Fibroblast of lung (primary cell): ENCODE measurements at regions not wholly inside any gene's neighbourhood (a gene's known extent, or its start where the extent isn't known, plus 50 kb on each side); places are given as distances from the start of the nearest gene placed in this dataset.

ENCODE experiments used
- DNase-seq, 2 donors: peaks; one replicate each; pipeline versions ENCODE4 v3.0.0 to v3.0.0-alpha.2; 2010; ENCODE audit warnings: low read depth in 2 of 2
- H2AFZ ChIP-seq: 2 replicates; pipeline ENCODE4 v1.5.1; 2012; ENCODE audit warnings: low read length, control low read depth, inconsistent platforms
- H3K27ac ChIP-seq: 2 replicates; pipeline ENCODE4 v1.5.1; 2011; ENCODE audit warnings: low read length, control low read depth; ENCODE audit not compliant: insufficient read depth
- H3K27me3 ChIP-seq: 2 replicates; pipeline ENCODE4 v1.5.1; 2011; ENCODE audit warnings: mild to moderate bottlenecking, low read length; ENCODE audit not compliant: control insufficient read depth, insufficient read depth
- H3K36me3 ChIP-seq: 2 replicates; pipeline ENCODE4 v1.5.1; 2011; ENCODE audit warnings: low read length; ENCODE audit not compliant: control insufficient read depth, insufficient read depth
- H3K4me1 ChIP-seq: 2 replicates; pipeline ENCODE4 v1.5.1; 2011; ENCODE audit warnings: low read length; ENCODE audit not compliant: control insufficient read depth, insufficient read depth; ENCODE audit errors: extremely low read depth
- H3K4me2 ChIP-seq: 2 replicates; pipeline ENCODE4 v1.5.1; 2011; ENCODE audit warnings: low read length, control low read depth; ENCODE audit not compliant: insufficient read depth; ENCODE audit errors: extremely low read depth
- H3K4me3 ChIP-seq, 4 experiments: fragments of 200-600 bp in 1 of 4; sonication (generic) in 1 of 4; replicated peaks in 1 of 4; 2 replicates each; pipeline ENCODE4 v1.5.1; 2011 to 2016; ENCODE audit warnings: low read length in 4 of 4, low read depth in 3 of 4, mild to moderate bottlenecking in 3 of 4, control low read depth in 2 of 4, inconsistent platforms in 1 of 4, mixed read lengths in 1 of 4; ENCODE audit not compliant: insufficient read depth in 1 of 4; ENCODE audit errors: control extremely low read depth in 1 of 4
- H3K79me2 ChIP-seq: 2 replicates; pipeline ENCODE4 v1.5.1; 2012; ENCODE audit warnings: mild to moderate bottlenecking, low read length, inconsistent platforms; ENCODE audit not compliant: control insufficient read depth, insufficient read depth
- H3K9ac ChIP-seq: 2 replicates; pipeline ENCODE4 v1.5.1; 2011; ENCODE audit warnings: mild to moderate bottlenecking, low read length, control low read depth; ENCODE audit not compliant: insufficient read depth
- H3K9me3 ChIP-seq: 2 replicates; pipeline ENCODE4 v1.5.1; 2012; ENCODE audit warnings: low read depth, low read length; ENCODE audit not compliant: control insufficient read depth, insufficient read depth
- H4K20me1 ChIP-seq: 2 replicates; pipeline ENCODE4 v1.5.1; 2011; ENCODE audit warnings: low read length; ENCODE audit not compliant: control insufficient read depth, insufficient read depth; ENCODE audit errors: extremely low read depth
- EZH2 ChIP-seq: IDR thresholded peaks from 2 replicates; pipeline ENCODE4 v1.5.1; 2012; ENCODE audit warnings: low read length, control low read depth, mild to moderate bottlenecking; ENCODE audit errors: missing control alignments
- TF ChIP-seq, protein P1 (sequence below), 2 donors: IDR thresholded peaks in 1 of 2; conservative IDR thresholded peaks in 1 of 2; 1 replicate in 1 of 2; 2 replicates in 1 of 2; pipeline ENCODE4 v1.5.1; 2011 to 2012; ENCODE audit warnings: low read length in 2 of 2, control low read depth in 1 of 2, inconsistent platforms in 1 of 2, low read depth in 1 of 2, mild to moderate bottlenecking in 1 of 2

DNA sequence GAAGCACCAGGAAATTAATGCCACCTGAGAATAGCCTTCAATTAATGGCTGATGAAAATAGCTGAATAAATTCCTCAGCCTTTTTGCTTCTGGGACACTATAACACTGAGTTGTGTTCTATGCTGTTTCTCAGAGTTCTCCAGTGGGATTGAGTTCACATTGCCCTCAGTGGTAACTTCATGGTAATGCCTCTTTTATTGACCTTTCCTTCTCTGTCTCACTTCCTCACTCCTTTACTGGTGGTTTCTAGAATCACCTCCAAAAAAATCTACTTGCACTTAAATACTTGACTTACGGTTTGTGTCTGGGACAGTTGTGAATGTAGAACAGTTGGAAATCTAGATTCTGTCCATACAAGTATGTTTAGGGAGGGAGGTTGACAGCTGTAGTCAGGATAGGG lies 293.7 kb downstream of the PPP1R2C start:
- Histone ChIP-seq H3K4me3 (no peak overlapping the region), H3K27me3 (no peaks in the 10 kb centered on the region), H3K9ac (no peak overlapping the region), H4K20me1 (no peaks in the 10 kb centered on the region), H3K4me1 (no peaks in the 10 kb centered on the region), H3K4me2 (no peak overlapping the region), H3K79me2 (no peaks in the 10 kb centered on the region), H3K9me3 (no peaks in the 10 kb centered on the region), H3K36me3 (no peaks in the 10 kb centered on the region), H3K27ac (no peak overlapping the region), H2AFZ (no peak overlapping the region)
- DNase-seq: no peak
- TF ChIP-seq, protein P1, sequence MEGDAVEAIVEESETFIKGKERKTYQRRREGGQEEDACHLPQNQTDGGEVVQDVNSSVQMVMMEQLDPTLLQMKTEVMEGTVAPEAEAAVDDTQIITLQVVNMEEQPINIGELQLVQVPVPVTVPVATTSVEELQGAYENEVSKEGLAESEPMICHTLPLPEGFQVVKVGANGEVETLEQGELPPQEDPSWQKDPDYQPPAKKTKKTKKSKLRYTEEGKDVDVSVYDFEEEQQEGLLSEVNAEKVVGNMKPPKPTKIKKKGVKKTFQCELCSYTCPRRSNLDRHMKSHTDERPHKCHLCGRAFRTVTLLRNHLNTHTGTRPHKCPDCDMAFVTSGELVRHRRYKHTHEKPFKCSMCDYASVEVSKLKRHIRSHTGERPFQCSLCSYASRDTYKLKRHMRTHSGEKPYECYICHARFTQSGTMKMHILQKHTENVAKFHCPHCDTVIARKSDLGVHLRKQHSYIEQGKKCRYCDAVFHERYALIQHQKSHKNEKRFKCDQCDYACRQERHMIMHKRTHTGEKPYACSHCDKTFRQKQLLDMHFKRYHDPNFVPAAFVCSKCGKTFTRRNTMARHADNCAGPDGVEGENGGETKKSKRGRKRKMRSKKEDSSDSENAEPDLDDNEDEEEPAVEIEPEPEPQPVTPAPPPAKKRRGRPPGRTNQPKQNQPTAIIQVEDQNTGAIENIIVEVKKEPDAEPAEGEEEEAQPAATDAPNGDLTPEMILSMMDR (conservative IDR thresholded peaks at IDR 0.05 in 1 of 2, IDR thresholded peaks at IDR 0.05 in 1 of 2; ENCODE audit: low read depth in 1 of 2, low read length in 2 of 2): no peak
- TF ChIP-seq EZH2: no peak

DNA sequence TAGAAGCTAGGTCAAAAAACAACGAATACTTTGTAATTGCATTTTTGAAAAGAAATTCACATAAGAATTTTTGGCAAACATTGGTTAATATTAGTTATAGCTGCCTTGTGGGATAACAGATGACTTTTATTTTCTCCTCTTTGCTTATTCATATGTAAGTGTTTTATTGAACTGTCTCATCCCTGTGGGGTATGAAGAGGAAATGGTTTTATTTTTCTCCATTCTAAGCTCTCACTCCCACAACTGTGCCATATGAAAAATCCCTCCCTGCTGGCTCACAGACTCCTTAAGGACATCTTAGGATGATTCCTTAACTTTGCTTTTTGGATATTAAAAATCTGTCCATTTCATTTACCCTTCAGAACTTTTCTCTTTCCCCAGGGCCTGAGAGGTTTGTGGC lies 300.6 kb downstream of the PPP1R2C start:
- TF ChIP-seq, protein P1 (conservative IDR thresholded peaks at IDR 0.05 in 1 of 2, IDR thresholded peaks at IDR 0.05 in 1 of 2; ENCODE audit: low read depth in 1 of 2, low read length in 2 of 2): no peak
- no peak for TF ChIP-seq EZH2
- Histone ChIP-seq H3K4me2 (no peak overlapping the region), H3K9me3 (no peaks in the 10 kb centered on the region), H3K27me3 (no peaks in the 10 kb centered on the region), H3K4me1 (no peaks in the 10 kb centered on the region), H4K20me1 (no peaks in the 10 kb centered on the region), H3K79me2 (no peaks in the 10 kb centered on the region), H3K36me3 (no peaks in the 10 kb centered on the region), H3K4me3 (no peak overlapping the region), H3K9ac (no peak overlapping the region), H2AFZ (no peak overlapping the region), H3K27ac (no peak overlapping the region)
- DNase-seq: no peak

DNA sequence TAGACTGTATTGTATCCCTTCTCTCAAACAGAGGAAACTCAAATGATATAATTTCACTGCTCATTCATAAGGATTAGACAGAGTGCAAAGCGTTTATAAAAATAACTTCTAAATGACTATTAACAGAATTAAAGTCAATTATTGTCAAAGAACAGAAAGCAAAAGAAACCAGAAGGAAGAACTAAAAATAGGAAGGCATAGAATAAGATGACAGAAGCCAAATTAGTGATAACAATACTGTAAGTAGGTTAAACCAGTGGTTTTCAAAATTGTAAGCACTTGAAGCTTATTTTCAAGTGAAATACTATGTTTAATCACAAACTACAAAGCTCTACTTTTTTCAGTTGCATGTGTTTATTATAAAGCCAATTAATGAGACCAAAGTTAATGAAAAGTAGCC lies 305.2 kb downstream of the PPP1R2C start:
- Histone ChIP-seq H3K9me3 (no peaks in the 10 kb centered on the region), H2AFZ (no peak overlapping the region), H3K27me3 (no peaks in the 10 kb centered on the region), H3K27ac (no peak overlapping the region), H3K4me3 (no peak overlapping the region), H4K20me1 (no peaks in the 10 kb centered on the region), H3K4me2 (no peak overlapping the region), H3K9ac (no peak overlapping the region), H3K36me3 (no peaks in the 10 kb centered on the region), H3K4me1 (no peaks in the 10 kb centered on the region), H3K79me2 (no peaks in the 10 kb centered on the region)
- TF ChIP-seq, protein P1 (conservative IDR thresholded peaks at IDR 0.05 in 1 of 2, IDR thresholded peaks at IDR 0.05 in 1 of 2; ENCODE audit: low read depth in 1 of 2, low read length in 2 of 2): no peak
- TF ChIP-seq EZH2: no peak
- no peak for DNase-seq
